Prostate gland (tissue), 2 donors: ENCODE measurements at regions not wholly inside any gene's neighbourhood (a gene's known extent, or its start where the extent isn't known, plus 50 kb on each side); places are given as distances from the start of the nearest gene placed in this dataset.

Experiments used
- DNase-seq: peaks from one replicate; pipeline ENCODE4 v3.0.0-alpha.2; 2019; ENCODE audit warnings: low spot score
- H3K27ac ChIP-seq, 2 donors: fragments of 200-600 bp; sonication (generic); 2 replicates each; pipeline ENCODE4 v1.5.1; 2017 to 2019
- H3K27me3 ChIP-seq: fragments of 200-600 bp; sonication (generic); replicated peaks from 2 replicates; pipeline ENCODE4 v1.5.1; 2019; ENCODE audit not compliant: insufficient read depth
- H3K36me3 ChIP-seq, 2 donors: fragments of 200-600 bp; sonication (generic); 1 replicate in 1 of 2; 2 replicates in 1 of 2; pipeline versions ENCODE4 v1.5.1 to v1.8.1; 2017 to 2019
- H3K4me1 ChIP-seq: fragments of 200-600 bp; sonication (generic); replicated peaks from 2 replicates; pipeline ENCODE4 v1.5.1; 2019
- H3K4me3 ChIP-seq, 2 donors: fragments of 200-600 bp; sonication (generic); 2 replicates each; pipeline ENCODE4 v1.5.1; 2017 to 2019
- H3K9me3 ChIP-seq: fragments of 200-600 bp; sonication (generic); 2 replicates; pipeline ENCODE4 v1.5.1; 2017
- POLR2A ChIP-seq: fragments of 450-650 bp; IDR thresholded peaks from one replicate; pipeline ENCODE4 v1.6.1; 2016; ENCODE audit warnings: antibody characterized with exemption, mild to moderate bottlenecking
- POLR2AphosphoS5 ChIP-seq: sonication (generic); formaldehyde crosslinking; IDR thresholded peaks from one replicate; pipeline ENCODE4 v1.6.1; 2017; ENCODE audit warnings: antibody characterized with exemption
- WGBS: methylation state at CpG from one replicate; pipeline ENCODE4 v1.1.5; 2018; 5-methylcytosine and 5-hydroxymethylcytosine counted together
- intact Hi-C: fragments of 100-400 bp; cut with DNase I; formaldehyde crosslinking; loops from one replicate; pipeline ENCODE4 v1.14.2; 2022
- TF ChIP-seq, protein P1 (sequence below), 4 experiments: fragments of 200-600 bp in 2 of 4; fragments of 450-650 bp in 2 of 4; sonication (generic) in 2 of 4; IDR thresholded peaks; 1 replicate in 3 of 4; 2 replicates in 1 of 4; pipeline ENCODE4 v1.5.1; 2016 to 2019; ENCODE audit warnings: antibody characterized with exemption in 4 of 4, mild to moderate bottlenecking in 2 of 4, moderate library complexity in 2 of 4

DNA sequence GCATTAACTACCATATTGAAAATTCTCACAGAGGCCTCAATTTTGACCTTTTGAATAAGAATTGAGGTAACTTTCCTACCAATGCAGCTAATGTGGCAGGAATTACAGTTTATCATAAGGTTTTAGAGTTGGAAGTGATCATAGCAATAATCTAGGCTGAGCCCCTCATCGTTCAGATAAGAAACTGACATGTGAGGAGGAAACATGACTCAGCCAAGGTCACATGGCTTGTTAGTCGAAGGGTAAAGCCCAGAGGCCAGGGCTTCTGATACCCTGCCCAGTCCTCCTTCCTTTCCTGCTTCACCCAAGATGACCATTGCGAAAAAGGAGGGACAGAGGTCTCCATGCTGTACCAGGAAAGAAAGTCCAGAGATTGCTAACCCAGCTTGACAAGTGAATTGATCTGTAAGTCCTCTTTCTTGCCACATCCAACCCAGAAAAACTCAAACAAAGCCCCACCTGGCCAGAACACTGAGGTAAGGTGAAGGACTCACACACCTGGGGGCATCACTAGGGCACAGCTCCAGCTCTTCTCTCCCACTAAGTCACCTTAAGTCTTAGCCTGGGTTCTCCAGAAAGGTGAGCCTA lies 174.8 kb downstream of the EN1 start:
- Histone ChIP-seq H3K9me3 (no peaks in the 10 kb centered on the region), H3K4me1 (no peaks in the 10 kb centered on the region), H3K27ac (no peak overlapping the region), H3K4me3 (no peak overlapping the region), H3K27me3 (no peaks in the 10 kb centered on the region), H3K36me3 (no peaks in the 10 kb centered on the region)
- WGBS, result 73% methylated on average over 3 of the region's 3 CpGs
- intact Hi-C loops, result no loop called here
- TF ChIP-seq POLR2A (no peak), POLR2AphosphoS5 (no peak)
- TF ChIP-seq, protein P1, sequence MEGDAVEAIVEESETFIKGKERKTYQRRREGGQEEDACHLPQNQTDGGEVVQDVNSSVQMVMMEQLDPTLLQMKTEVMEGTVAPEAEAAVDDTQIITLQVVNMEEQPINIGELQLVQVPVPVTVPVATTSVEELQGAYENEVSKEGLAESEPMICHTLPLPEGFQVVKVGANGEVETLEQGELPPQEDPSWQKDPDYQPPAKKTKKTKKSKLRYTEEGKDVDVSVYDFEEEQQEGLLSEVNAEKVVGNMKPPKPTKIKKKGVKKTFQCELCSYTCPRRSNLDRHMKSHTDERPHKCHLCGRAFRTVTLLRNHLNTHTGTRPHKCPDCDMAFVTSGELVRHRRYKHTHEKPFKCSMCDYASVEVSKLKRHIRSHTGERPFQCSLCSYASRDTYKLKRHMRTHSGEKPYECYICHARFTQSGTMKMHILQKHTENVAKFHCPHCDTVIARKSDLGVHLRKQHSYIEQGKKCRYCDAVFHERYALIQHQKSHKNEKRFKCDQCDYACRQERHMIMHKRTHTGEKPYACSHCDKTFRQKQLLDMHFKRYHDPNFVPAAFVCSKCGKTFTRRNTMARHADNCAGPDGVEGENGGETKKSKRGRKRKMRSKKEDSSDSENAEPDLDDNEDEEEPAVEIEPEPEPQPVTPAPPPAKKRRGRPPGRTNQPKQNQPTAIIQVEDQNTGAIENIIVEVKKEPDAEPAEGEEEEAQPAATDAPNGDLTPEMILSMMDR (IDR thresholded peaks at IDR 0.05), result no peak
- DNase-seq, result no peak

DNA sequence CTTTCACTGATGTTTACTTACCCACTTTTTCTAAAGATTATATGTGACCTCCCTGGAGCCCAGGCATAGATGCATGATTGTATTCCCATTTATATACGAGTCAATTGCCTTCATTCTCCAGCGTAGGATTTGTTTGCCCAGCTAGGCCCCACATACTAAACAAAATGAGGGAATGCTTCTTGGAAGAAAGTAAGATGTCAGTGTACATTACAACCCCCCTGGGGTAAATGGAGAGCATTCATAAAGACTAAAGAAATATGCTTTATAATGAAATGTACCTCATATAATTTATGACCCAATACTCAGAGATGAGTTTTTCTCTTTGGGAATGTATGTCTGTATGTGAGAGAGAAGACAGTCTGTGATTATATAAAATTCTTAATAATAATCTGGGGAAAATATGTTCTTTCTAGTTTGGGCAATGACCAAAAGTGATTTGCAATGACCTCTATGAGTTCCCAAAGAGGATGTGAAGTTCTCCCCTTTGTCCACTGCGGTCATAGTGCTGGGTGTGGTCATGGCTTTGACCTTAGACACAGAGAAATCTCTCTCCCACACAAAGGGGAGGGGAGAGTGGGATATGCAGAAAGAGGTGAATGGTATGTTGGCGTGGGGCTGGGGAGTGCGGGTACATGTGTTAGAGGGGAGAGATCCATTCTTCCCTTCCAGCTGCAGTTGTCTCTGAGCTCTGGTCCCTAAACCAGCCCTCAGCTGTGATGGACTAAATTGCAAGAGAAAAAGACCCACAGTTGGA lies 175.6 kb downstream of the EN1 start:
- no peak overlapping the region for H3K4me3 ChIP-seq
- TF ChIP-seq, protein P1 (IDR thresholded peaks at IDR 0.05), result no peak
- no peak for TF ChIP-seq POLR2A
- TF ChIP-seq POLR2AphosphoS5, result no peak
- no peak overlapping the region for H3K27ac ChIP-seq
- H3K9me3 ChIP-seq, result no peaks in the 10 kb centered on the region
- WGBS, result 83% methylated on average over 5 of the region's 5 CpGs
- H3K4me1 ChIP-seq, result no peaks in the 10 kb centered on the region
- intact Hi-C loops, result no loop called here
- H3K27me3 ChIP-seq, result no peaks in the 10 kb centered on the region
- H3K36me3 ChIP-seq, result no peaks in the 10 kb centered on the region
- DNase-seq, result no peak

DNA sequence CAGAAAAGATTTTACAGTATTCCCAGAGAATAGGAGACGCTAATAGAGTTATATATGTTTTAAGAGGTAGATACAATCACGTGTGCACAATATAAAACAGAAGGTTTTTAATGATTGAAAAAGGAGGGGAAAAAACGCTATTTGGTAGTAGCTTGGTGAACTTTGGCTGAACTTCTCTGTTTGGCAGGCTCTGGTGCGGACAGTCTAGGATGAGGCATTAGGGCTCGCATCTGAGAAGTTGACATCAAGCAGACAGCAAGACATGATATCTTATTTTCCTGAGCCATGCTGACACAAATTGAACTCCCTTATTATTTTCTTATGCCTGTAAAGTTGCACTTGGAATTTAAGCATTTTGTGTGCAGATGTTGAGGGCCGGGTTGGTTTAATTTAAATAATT lies 176.6 kb downstream of the EN1 start:
- H3K27ac ChIP-seq, result no peak overlapping the region
- H3K4me3 ChIP-seq, result no peak overlapping the region
- no peaks in the 10 kb centered on the region for H3K27me3 ChIP-seq
- intact Hi-C loops, result no loop called here
- H3K4me1 ChIP-seq, result no peaks in the 10 kb centered on the region
- no peak for DNase-seq
- WGBS, result 18% methylated on average over 6 of the region's 6 CpGs
- H3K9me3 ChIP-seq, result no peaks in the 10 kb centered on the region
- no peaks in the 10 kb centered on the region for H3K36me3 ChIP-seq
- TF ChIP-seq POLR2AphosphoS5 (no peak), POLR2A (no peak)
- TF ChIP-seq, protein P1 (IDR thresholded peaks at IDR 0.05), result no peak

DNA sequence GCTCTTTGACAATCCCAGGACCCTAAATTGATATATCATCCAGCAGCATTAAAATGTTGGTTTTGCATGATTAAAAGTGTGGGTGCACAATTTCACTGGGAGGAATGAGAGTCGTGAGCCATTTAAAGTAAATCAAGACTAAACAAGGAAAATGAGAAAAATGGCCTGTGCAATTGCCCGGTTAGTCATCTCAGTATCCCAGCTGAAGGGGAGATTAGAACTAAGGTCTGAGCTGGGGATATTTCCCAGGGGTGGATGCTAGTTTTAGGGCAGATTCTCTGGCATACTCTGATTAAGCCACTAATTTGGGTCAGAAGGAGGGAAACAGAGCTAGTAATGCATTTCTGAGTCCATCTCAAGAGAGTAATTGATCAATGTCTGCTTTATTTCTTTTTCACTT lies 177.2 kb downstream of the EN1 start:
- H3K9me3 ChIP-seq, result no peaks in the 10 kb centered on the region
- DNase-seq, result no peak
- H3K4me1 ChIP-seq, result no peaks in the 10 kb centered on the region
- H3K4me3 ChIP-seq, result no peak overlapping the region
- H3K36me3 ChIP-seq, result no peaks in the 10 kb centered on the region
- H3K27ac ChIP-seq, result no peak overlapping the region
- intact Hi-C loops, result no loop called here
- TF ChIP-seq POLR2AphosphoS5, result no peak
- no peak for TF ChIP-seq POLR2A
- TF ChIP-seq, protein P1 (IDR thresholded peaks at IDR 0.05), result no peak
- WGBS, result 56% methylated on average over 2 of the region's 2 CpGs
- H3K27me3 ChIP-seq, result no peaks in the 10 kb centered on the region

DNA sequence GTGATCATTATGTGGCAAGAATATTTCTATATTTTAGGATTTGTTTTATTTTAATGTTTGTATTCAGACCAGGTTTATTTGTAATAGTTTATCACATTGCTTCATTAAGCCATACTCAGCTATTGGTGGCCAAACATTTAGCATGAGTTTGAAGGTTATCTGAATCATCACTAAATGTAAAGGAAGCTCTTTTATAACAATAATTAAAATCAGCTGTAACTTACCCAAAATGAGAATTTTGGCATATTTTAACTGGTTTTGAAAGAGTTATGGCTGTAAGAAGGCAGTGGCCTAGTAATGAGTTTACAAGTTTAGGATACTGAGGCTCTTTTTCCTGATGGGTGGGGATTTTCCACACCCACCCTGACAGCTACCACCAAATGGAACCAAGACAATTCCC lies 177.8 kb downstream of the EN1 start:
- no peak for DNase-seq
- no peak overlapping the region for H3K4me3 ChIP-seq
- H3K27me3 ChIP-seq, result no peaks in the 10 kb centered on the region
- no peaks in the 10 kb centered on the region for H3K36me3 ChIP-seq
- H3K9me3 ChIP-seq, result no peaks in the 10 kb centered on the region
- no peaks in the 10 kb centered on the region for H3K4me1 ChIP-seq
- TF ChIP-seq POLR2AphosphoS5 (no peak), POLR2A (no peak)
- TF ChIP-seq, protein P1 (IDR thresholded peaks at IDR 0.05), result no peak
- intact Hi-C loops, result no loop called here
- no peak overlapping the region for H3K27ac ChIP-seq
